SU-DHL-6 (cell line): ENCODE measurements at regions not wholly inside any gene's neighbourhood (a gene's known extent, or its start where the extent isn't known, plus 50 kb on each side); places are given as distances from the start of the nearest gene placed in this dataset.

Source experiments
- H2AFZ ChIP-seq: fragments of 200-600 bp; sonication (generic); 2 replicates; pipeline ENCODE4 v1.6.1; 2014; ENCODE audit warnings: low read depth, mild to moderate bottlenecking, moderate library complexity, mixed read lengths, antibody characterized with exemption, low read length; ENCODE audit not compliant: severe bottlenecking
- H3F3A ChIP-seq: fragments of 200-600 bp; shearing (Covaris generic); 2 replicates; pipeline ENCODE4 v1.6.0; 2016; ENCODE audit warnings: antibody characterized with exemption, mild to moderate bottlenecking; ENCODE audit not compliant: insufficient read depth
- H3K27ac ChIP-seq: fragments of 200-600 bp; sonication (generic); 2 replicates; pipeline ENCODE4 v1.5.1; 2016; ENCODE audit warnings: low read depth, mild to moderate bottlenecking, low read length, moderate library complexity, mixed read lengths
- H3K27me3 ChIP-seq: fragments of 200-600 bp; sonication (generic), shearing (Covaris generic); 2 replicates; pipeline ENCODE4 v1.6.0; 2014; ENCODE audit warnings: mild to moderate bottlenecking, low read length
- H3K36me3 ChIP-seq: fragments of 200-600 bp; sonication (generic); 2 replicates; pipeline ENCODE4 v1.6.1; 2014; ENCODE audit warnings: mild to moderate bottlenecking, low read length, mixed read lengths
- H3K4me2 ChIP-seq: fragments of 300-600, 200-600 bp; shearing (Covaris generic), sonication (generic); 2 replicates; pipeline ENCODE4 v1.6.0; 2014; ENCODE audit warnings: low read length, low read depth, mild to moderate bottlenecking; ENCODE audit not compliant: poor library complexity, severe bottlenecking
- H3K4me3 ChIP-seq: fragments of 200-600 bp; sonication (generic); 2 replicates; pipeline ENCODE4 v1.5.1; 2014; ENCODE audit warnings: antibody characterized with exemption, low read length, mild to moderate bottlenecking, mixed read lengths; ENCODE audit not compliant: insufficient read depth, poor library complexity, severe bottlenecking
- H3K79me2 ChIP-seq: fragments of 200-600 bp; sonication (generic); 2 replicates; pipeline ENCODE4 v1.6.1; 2014; ENCODE audit warnings: mild to moderate bottlenecking, low read length, moderate library complexity; ENCODE audit not compliant: insufficient read depth
- H3K9ac ChIP-seq: fragments of 200-600 bp; sonication (generic); 2 replicates; pipeline ENCODE4 v1.7.0; 2014; ENCODE audit warnings: mild to moderate bottlenecking, low read length
- H3K9me2 ChIP-seq: fragments of 200-600 bp; sonication (generic); replicated peaks from 2 replicates; pipeline ENCODE4 v1.6.1; 2014; ENCODE audit warnings: low read length; ENCODE audit not compliant: insufficient read depth
- H3K9me3 ChIP-seq: fragments of 200-600 bp; sonication (generic); 2 replicates; pipeline ENCODE4 v1.6.1; 2014; ENCODE audit warnings: low read length, mixed read lengths; ENCODE audit not compliant: insufficient read depth
- H4K20me1 ChIP-seq: fragments of 200-600 bp; sonication (generic); 2 replicates; pipeline ENCODE4 v1.6.1; 2014; ENCODE audit warnings: low read depth, mild to moderate bottlenecking, antibody characterized with exemption, low read length, moderate library complexity, mixed read lengths
- CTCF ChIP-seq: fragments of 200-600 bp; sonication (generic); IDR thresholded peaks from one replicate; pipeline ENCODE4 v1.5.1; 2017; ENCODE audit warnings: antibody characterized with exemption, mild to moderate bottlenecking, low read length, moderate library complexity; ENCODE audit not compliant: insufficient read depth, poor library complexity, severe bottlenecking
- EZH2phosphoT487 ChIP-seq: fragments of 200-600 bp; sonication (generic), shearing (Covaris generic); conservative IDR thresholded peaks from 2 replicates; pipeline ENCODE4 v1.6.1; 2018; ENCODE audit warnings: mild to moderate bottlenecking, antibody characterized with exemption, low read length, moderate library complexity, mixed read lengths

DNA sequence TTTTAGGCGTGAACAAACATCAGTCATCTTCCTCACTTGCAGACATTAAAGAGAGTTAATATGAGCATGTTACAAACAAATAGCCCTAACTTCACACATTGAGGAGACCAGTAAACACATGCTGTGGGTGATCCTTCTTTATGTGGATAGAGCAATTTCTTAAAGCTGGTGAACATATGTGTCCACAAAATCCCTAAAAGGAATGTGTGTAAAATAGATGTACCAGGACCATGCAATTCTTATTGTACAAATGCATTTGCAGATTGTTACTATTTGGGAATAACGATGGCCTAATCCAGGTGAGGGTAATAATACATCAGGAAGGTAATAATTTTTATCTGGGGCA is 228.9 kb downstream of the ALDH8A1 start:
- TF ChIP-seq CTCF = no peak
- no peak for TF ChIP-seq EZH2phosphoT487

DNA sequence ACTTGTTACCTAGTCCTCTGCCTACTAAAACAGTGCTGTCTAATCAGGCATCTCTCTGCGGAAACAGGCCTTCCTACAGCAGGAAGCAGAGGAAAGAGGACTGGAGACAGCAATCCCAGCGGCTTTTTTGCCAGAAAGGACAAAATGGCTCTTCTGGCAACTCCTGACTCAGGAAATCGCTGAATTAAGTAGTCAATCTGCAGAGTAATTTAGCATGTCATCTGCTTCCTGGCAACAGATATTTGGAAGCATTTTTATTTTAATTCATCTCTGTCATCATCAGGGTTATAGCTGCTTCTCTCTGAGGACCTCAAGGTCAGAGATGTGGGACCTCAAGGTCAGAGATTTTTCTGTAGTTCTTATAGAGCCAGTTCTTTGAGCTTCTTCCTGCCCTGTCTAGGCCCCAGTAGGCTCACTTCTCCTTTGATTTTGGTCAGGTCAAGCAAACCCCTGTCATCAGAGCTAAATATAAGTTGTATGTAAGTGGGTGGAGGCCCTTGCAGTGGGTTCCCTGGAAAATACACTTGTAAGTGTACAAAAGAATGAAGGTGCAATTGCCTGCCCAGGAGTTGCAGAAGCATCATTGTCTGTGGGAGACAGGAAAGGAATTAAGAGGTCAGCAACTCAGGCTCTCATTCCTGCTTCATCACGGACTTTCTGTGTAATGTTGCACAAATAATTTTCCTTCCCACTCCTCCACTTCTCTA is 229.4 kb downstream of the ALDH8A1 start:
- no peak overlapping the region for H3K9ac ChIP-seq
- no peak overlapping the region for H3K4me2 ChIP-seq
- H3K9me3 ChIP-seq = no peaks in the 10 kb centered on the region
- H3K27me3 ChIP-seq = no peaks in the 10 kb centered on the region
- no peaks in the 10 kb centered on the region for H3K9me2 ChIP-seq
- H2AFZ ChIP-seq = no peak overlapping the region
- no peak overlapping the region for H3K4me3 ChIP-seq
- H3K79me2 ChIP-seq = no peaks in the 10 kb centered on the region
- no peak overlapping the region for H3K27ac ChIP-seq
- no peaks in the 10 kb centered on the region for H3F3A ChIP-seq
- no peaks in the 10 kb centered on the region for H4K20me1 ChIP-seq
- H3K36me3 ChIP-seq = no peaks in the 10 kb centered on the region
- TF ChIP-seq CTCF = no peak
- TF ChIP-seq EZH2phosphoT487 = no peak

More for the DNA sequence above, 228.9 kb downstream of the ALDH8A1 start:
- Histone ChIP-seq H3K27me3 (no peaks in the 10 kb centered on the region), H2AFZ (no peak overlapping the region), H3K4me2 (no peak overlapping the region), H3K9me2 (no peaks in the 10 kb centered on the region), H3F3A (no peaks in the 10 kb centered on the region), H4K20me1 (no peaks in the 10 kb centered on the region), H3K9ac (no peak overlapping the region), H3K27ac (no peak overlapping the region), H3K4me3 (no peak overlapping the region), H3K36me3 (no peaks in the 10 kb centered on the region), H3K9me3 (no peaks in the 10 kb centered on the region), H3K79me2 (no peaks in the 10 kb centered on the region)

DNA sequence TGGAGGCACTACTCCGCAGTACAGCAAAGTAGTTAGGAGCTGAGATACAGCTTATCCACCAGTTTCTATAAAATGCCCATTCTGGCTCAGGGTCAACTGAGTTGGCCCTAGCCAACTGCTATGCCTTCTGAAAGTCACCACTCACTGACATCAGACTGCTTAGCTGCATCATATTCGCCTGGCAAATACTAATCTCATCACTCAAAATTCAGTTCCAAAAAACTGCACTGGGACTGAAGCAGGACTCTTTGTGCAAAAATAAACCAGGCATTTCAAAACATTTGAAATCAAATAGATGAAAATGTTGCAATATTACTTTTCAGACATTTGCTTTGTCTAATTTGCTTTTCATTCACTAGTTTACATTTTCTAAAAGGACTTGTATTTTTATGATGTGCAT is 230.0 kb downstream of the ALDH8A1 start:
- H3K27ac ChIP-seq = no peak overlapping the region
- H3K9ac ChIP-seq = no peak overlapping the region
- H2AFZ ChIP-seq = no peak overlapping the region
- H3F3A ChIP-seq = no peaks in the 10 kb centered on the region
- no peak overlapping the region for H3K4me2 ChIP-seq
- no peaks in the 10 kb centered on the region for H3K9me3 ChIP-seq
- TF ChIP-seq CTCF = no peak
- no peaks in the 10 kb centered on the region for H4K20me1 ChIP-seq
- H3K27me3 ChIP-seq = no peaks in the 10 kb centered on the region
- H3K4me3 ChIP-seq = no peak overlapping the region
- H3K79me2 ChIP-seq = no peaks in the 10 kb centered on the region
- no peaks in the 10 kb centered on the region for H3K36me3 ChIP-seq
- H3K9me2 ChIP-seq = no peaks in the 10 kb centered on the region
